CD4-positive, alpha-beta T cell treated with Interleukin-15 for 1 hour (primary cell): ENCODE measurements at regions not wholly inside any gene's neighbourhood (a gene's known extent, or its start where the extent isn't known, plus 50 kb on each side); places are given as distances from the start of the nearest gene placed in this dataset.

ENCODE experiments used
- DNase-seq: peaks from one replicate; pipeline ENCODE4 v3.0.0-alpha.2; 2020

DNA sequence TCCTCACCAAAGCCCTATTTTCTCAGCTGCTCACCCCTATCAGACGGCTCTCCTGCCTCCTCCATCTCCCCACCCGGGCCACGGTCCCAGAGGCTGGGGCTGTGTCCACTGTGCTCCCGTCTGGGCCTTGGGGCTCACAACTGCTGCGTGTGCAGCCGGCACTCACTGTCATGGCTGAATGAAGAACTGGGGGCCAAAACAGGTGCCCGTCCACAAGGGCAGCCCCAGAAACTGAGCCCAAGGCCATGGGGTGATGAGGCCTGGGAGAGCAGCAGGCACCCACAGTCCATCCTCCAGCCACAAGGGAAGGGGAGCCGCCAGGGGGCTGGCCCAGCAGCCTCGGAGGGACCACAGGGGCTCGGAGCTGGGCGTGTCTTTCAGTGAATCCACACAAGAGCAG, 159.5 kb downstream of the DLL1 start:
- DNase-seq: no peak

DNA sequence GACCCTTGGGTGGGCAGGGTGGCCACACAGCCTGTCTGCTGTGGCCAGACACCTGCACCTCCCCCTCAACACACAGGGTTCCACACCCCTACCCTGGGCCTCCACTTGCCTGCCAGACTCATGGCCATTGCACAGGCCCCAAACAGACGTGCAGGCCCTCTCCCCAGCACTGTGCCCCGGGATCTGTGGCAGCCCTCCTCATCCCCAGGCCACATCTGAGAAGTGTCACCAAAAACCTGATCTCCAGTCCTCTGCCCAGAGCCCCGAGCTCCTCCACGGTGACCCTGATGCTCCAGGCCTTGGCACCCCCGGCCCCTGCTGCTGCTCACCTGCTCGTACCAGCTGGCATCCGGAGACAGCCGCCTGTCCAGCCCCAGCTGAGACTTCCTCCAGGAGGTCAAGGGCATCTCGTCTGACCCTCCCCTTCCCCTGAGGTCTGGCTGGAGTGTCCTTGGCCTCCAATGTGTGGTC, 160.1 kb downstream of the DLL1 start:
- no peak for DNase-seq

DNA sequence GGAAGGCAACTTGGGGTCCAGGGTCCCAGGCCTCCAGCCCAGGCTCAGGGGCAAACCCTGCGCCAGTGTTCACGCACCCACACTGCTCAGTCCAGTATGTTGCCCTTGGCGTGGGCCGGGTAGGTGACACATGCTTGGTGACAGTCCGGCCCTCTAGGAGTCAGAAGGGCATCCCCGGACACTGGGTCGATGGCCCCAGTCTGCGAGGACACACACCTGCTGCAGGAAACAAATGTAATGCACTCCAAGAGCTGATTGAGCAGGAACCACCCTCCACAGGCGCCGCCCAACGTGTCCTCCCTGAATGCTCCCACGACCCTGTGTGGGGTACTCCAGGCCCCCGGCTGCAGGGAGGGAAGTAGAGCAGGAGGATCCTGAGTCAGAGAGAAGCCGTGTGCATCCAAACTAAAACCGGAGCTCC, 160.7 kb downstream of the DLL1 start:
- DNase-seq: no peak

DNA sequence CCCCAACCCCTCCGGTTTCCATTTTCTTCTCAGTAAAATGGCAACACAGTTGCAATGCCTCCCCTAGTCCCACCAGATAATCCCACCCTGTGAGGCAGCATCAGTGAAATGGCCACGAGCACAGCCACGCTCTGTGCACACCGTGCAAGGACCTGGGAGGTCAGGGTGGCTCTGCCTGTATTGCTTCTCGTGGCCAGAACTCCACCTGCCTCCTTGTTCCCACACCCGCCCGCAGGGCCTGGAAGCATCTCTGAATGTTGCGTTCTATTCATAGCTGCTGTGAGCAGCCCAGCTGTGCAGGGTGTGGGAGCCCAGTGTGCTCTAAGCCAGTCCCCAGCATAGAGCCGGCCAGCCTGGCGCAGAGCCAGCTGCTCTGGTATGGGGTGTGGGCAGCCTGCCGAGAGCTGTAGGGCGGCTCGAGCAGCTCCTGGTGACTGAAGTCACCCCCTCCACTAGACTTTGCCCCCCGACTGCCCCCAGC, 161.1 kb downstream of the DLL1 start:
- DNase-seq: no peak

DNA sequence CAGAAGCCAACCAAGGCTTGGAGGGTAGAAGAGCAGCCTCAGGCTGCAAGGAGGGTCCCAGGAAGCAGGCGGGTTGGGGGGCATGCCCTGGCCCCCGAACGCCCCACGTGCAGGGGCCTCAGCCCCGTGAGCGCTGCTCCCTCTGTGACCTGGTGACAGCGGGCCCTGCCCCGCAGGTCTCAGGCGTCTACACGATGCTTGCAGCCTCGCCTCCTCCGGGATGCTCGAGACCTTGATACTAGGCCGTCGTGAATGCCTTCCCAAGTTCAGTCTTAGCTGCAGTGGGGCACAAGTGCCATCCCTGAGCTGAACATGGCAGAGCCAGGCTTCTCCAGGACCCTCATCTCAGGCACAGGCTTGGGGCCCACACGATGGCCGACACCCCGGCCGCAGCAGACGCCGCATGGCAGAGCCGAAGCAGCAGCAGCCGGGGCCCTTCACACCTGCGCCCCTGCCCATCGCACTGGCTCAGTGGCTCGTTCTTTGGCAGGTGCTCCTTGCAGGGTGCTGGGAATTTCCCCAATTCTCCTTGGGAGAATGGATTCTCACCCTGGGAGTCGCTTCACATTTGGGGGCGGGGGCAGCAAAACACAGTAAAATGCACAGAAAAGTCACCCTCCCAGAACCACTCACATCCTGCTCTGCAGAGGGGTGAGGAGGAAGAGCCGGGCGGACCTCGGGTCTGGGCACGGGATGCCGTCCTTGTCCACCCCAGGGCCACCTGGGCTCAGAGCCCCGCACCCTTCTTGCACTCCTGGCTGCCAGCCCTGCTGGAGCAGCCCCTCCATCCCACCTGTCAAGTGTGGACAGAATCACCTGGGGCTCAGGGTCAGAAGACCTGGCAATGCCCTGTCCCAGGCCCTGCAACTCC, 161.8 kb downstream of the DLL1 start:
- DNase-seq: no peak

DNA sequence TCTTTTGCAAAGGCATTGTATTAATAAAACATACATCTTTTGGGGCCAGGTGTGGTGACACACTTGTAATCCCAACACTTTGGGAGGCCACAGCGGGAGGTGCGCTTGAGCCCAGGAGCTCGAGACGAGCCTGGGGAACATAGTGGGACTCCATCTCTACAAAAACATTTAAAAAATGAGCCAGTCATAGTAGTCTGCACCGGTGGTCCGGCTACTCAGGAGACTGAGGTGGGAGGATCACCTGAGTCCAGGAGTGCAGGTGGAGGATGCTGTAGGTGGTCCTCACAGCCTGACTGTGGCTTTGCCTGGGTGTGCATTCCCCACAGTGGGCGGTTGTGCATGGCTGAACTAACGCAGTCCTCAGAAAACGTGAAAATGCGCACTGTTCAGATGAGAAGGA, 162.5 kb downstream of the DLL1 start:
- no peak for DNase-seq

DNA sequence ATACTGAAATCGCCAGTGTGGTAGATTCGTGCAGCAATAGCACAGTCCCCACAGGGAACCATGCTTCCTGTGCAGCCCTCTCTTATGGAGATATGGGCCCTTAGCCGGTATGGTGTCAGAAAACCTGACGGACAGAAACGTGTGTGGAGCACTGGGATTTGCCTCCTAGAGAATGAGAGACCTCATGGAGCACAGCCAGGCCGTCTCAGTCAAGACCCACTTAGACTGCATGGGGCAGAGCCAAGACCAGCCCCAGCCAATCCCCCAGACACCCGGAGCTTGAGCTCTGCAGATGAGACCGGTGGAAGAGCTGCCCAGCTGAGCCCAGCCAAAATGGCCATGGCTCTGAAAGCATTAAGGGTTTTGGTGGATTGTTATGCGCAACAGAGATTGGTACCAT, 163.7 kb downstream of the DLL1 start:
- no peak for DNase-seq

DNA sequence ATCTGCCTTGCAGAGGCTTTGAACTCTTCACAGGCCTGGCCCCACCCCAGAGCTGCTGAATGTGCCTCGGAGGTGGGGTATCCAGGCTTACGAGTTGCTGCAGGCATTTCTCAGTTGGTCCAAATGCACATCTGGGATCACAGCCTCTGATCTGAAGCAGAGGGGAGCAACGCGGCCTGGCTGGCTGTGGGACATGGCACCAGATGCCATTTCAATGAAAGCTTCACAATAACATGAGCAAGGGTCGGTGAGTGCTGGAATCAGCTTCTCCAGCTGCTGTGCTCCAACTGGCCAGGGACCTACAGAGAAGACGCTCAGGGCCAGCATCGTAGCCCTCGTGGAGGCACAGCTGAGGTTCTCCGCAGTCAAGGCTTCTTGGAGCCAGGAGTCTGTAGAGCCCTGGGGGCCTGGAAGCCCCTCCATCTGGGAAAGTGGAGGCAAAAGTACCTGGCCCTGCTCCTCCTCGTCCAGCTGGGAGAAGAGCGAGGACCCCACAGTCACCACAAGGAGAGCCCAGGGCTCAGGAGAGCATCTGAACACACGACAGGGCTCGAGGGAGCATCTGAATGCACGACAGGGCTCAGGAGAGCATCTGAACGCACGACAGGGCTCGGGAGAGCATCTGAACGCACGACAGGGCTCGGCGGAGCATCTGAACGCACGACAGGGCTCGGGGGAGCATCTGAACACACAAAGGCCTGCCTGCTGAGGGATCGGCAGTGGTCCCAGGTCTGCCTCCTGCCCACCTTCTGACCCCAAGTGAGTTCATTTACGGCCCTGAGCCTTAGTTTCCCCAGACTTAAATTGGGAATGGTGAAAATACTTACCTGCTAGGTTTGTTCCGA, 165.2 kb downstream of the DLL1 start:
- DNase-seq: no peak

DNA sequence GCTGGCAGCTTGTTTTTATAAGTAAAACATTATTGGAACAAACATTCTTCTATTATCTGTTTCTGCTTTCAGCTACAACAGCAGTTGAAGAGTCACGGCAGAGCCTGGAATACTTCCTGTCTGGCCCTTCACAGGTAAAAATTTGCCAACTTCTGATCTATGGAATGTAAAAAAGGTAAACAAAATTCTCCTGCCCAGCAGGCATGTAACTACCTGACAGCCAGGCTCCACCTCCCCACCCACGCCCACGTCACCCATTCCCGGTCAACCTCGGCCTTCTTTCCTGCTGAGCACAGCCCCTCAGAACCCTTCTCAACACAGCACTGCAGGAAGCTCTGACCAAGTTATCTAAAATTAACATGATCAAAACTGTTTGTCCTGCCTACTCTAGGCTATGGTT, 166.0 kb downstream of the DLL1 start:
- no peak for DNase-seq

DNA sequence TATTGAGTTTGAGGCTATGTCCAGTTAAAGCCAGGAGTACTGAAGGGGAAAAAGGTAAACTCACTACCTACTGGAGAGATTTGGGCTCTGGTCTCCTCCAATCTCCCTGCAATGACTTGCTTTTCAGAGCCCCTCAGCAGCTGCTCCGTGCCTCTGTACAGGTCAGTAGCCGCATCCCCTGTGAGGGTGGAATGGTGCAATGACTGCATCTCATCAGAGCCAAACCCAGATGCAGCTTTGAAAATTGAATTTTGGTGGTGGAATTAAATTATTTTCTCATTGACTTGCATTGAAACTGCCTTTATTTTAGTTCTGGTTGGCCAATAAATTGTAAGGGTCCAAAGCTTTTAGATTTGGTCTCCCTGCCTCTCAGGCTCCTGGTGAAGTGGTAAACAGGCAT, 166.7 kb downstream of the DLL1 start:
- no peak for DNase-seq

DNA sequence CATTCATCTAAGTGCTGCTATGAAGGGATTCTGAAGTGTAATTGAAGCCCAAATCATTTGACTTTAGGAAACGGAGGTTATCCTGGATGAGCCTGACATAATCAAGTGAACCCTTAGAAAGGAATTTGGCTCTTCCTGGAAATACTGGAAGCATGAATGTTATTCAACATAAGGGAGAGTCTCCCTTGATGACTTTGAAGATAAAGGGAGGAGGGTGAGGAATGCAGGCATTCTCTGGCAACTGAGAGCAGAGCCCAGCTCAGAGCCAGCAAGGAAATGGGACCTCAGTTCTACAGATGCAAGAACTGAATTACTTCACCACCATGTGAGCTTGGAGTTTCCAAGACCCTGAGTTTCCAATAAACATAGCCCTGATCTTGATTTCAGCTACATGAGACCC, 168.2 kb downstream of the DLL1 start:
- DNase-seq: no peak

DNA sequence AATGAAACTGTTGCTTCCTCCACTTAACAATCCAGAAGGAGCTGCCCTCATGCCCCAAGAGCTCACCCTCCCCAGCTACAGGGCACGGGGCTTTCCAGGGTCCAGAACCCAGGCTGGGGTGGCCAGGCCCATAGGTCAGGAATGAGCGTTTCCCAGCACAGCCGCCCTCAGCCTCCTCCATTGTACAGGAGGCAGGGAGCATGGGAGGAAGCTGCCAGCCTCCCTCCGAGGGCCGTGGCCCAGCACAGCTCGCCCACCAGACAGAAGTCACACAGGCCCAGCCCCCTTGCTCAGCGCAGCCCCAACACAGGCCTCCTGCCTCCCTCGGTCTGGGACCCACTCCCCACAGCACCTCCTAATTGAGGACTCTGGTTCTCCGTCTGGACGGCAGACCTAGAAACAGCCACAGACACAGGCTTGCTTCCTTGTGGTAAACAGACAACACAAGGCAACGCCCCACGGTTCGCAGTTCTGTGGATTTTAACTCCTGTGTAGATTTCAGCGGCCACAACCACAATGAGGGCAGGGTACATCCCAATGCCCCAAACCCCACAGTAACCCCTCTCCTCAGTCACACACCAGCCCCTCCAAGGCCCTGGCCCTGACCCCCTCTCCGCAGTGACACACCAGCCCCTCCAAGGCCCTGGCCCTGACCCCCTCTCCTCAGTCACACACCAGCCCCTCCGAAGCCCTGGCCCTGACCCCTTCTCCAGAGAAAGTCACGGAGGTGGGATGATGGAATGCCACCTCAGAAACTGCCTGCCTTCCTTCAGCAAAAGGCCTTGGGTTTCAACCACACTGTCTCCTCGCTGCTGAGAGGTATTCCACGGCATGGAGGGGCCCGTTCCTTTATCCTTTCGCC, 173.5 kb downstream of the DLL1 start:
- no peak for DNase-seq

DNA sequence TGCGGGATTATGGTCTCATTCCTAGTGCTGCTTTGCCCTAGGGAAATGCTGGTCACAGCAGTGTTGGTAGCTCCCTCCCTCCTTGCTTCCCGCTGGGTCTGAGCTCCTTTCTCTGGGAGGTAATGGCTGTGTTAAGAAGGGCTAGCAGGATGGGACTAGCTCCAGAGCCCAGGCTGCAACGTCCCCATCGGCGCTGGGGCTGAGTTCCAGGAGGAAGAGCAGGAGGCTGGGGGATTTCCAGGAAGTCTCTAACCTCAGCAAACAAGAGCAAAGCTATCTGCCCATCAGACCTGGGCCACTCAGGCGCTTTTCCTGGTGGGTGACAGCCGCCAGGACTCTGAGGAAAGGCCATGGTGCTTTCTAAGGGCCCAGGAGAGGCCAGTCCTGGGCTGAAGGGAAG, 174.2 kb downstream of the DLL1 start:
- DNase-seq: no peak

DNA sequence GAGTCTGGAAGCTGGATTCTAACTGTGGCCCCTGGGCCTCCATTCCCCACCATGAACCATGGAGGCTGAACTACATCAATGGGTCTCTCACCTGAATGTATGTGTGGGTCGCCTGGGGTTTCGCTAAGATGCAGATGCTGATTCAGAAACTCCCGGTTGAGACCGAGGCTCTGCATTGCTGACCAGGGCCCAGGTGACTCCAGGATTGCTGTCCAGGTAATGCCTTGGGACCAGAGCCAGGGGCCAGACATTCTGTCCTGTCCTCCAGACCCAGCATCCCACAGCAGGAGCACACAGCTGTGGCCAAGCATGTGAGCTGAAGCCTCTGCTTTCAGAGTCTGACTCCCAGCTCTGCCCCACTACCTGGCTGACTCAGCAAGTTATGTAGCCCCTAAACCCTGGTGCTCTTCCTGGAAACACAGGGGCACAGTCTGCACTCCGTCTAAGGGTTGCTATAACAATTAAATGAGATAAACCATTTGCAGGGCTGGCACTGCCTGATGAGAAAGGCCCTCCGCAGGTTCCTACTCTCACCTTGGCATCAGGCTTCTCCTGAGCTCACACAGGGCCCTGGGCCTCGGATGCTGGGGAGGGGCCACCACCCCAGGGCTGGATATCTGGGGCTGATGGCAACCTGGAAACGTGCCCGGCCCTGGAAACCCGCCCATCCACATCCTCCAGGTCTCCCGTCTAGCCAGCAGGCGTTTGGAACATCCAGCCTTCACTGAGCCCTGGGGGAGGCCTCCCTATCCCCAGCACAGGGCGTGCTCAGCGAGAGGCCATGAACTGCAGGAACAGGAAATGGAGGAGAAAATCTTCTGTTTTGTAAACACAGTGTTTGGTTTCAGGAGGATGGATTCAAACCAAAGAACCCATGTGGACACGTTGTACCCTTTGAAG, 175.7 kb downstream of the DLL1 start:
- DNase-seq: no peak

DNA sequence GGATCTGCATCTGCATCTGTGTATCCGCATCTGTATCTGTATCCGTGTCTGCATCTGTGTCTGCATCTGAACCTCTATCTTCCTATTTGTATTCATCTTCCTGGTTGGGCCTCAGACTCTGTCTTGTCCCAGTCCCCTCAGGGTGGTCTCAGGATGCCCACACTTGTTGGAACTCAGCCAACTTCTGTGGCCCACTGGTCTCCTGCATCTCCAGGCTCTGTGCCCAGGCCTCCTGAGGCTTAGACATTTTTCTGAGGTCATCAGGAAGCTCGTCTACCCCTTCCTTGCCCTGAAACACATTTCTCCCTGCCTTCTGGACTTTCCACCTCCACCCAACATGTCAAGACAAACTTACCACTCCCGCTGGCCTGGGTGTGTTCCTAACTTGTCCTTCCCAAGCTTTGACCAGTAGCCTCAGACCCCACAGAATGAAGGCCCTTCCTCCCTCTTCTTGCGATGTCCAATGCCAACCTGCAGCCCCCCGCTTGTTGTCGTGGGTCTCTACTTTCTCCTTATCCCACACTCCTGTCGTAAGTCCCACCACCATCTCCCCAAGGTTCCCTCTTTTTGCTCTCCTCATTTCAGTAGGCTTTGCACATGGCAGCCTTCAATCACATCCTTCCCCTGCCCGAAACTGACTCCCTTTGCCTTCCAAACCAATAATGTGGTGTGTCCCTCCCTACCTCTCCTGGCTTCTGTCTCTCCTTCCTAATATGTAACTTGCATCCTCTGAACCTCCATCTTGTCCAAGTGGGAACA, 176.5 kb downstream of the DLL1 start:
- DNase-seq: no peak

DNA sequence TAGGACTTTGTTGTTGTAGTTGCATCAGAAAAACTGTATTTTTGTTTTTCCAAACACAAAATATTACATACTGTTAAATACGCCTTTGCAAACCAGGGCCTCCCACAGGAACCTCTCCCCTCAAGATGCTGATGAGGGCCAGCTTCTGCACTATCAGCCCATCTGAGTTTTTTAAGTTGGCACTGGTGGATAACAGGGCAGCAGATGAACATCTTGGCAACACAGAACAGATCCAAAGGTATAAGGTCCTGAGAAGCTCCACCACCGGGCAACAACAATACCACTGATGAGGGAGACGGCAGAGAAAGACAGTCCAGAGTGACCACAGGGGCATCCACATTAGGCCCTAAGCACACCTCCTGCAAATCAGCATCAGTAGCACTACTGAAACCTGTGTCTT, 177.7 kb downstream of the DLL1 start:
- no peak for DNase-seq

DNA sequence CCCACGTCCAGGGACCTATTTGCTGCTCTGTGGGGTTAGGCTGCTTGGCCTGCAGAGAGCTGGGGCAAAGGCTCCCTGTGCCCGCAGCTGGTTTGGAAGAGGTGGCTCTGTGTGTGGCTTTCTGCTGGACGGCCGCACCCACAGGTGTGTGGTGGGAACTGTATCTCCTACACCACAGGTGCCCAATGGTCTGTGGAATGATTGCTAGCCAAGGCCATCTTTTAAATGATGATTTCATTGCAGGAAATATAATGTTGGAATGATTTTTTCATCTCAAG, 178.4 kb downstream of the DLL1 start:
- DNase-seq: no peak

DNA sequence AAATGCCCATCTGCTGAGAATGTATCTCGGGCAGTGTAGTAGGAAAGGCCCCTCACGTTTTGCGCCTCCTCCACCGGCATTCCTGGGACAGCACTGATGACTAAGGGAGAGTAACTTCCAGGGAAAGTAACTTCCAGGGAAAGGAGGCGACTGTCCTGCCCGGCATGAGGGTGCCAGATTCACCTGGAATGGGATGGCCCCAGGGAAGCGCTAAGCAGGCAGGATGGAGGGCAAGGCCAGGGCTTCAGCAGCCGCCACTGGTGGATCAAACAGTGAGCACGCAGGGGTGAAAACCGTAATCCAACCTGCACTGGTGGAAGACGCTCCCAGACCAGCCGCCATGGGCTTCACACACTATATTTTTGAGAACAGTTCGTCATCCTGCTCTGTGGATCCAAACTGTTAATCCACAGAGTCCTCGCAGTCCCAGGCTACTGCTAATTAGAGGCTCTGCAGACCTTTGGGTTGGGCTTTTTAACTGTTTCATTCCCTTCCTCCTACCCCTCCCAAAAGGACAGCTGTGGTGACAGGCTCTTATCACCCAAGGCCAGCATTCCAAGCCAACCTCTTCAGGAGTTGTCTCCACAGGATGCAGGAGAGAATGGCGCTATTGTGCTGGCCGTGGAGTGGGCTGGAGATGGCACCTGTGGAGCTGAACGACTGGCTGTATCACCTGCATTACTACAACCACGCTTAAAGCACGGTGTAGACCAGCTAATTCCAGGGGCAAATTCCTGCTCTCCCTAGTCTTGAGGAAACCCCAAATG, 178.9 kb downstream of the DLL1 start:
- DNase-seq: no peak

DNA sequence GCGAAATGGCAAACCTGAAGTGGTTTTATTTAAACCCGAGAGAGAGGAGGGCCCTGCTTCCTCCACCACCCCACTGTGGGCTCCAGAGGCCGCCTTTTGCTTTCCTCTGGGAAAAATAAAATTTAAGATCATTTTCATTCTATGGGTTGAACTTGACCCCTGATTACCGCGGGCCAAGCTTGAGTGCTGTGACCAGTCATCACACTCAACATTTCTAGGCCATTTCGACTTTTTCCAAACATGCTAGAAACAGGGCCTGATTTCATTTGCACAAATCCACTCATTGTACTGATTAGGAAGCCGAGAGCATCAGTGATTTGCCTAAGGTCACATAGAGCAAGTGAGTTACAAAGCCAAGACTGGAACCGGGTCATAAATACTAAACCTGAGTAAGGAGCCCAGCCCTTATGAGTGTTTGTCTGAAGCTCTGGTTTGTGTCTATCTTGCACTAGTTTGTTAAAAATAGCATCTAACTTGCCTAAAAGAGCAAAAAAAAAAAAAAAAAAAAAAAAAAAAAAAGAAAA, 179.7 kb downstream of the DLL1 start:
- no peak for DNase-seq
